H9 (cell line): ENCODE measurements at regions not wholly inside any gene's neighbourhood (a gene's known extent, or its start where the extent isn't known, plus 50 kb on each side); places are given as distances from the start of the nearest gene placed in this dataset.

Experiments
- DNase-seq: peaks from one replicate; pipeline ENCODE4 v3.0.0-alpha.2; 2017
- H2AFZ ChIP-seq: one replicate; pipeline ENCODE4 v1.6.1; 2013; ENCODE audit warnings: mild to moderate bottlenecking, low read length, control low read depth, moderate library complexity
- H2AK5ac ChIP-seq: 2 replicates; pipeline ENCODE4 v1.6.1; 2013; ENCODE audit warnings: low read length, control low read depth, mixed read lengths; ENCODE audit not compliant: insufficient read length
- H2BK120ac ChIP-seq: one replicate; pipeline ENCODE4 v1.6.1; 2013; ENCODE audit warnings: low read depth, mild to moderate bottlenecking, low read length, control low read depth, inconsistent platforms; ENCODE audit not compliant: poor library complexity, severe bottlenecking
- H2BK12ac ChIP-seq: 2 replicates; pipeline ENCODE4 v1.6.1; 2013; ENCODE audit warnings: low read length, control low read depth, mixed read lengths, low read depth; ENCODE audit not compliant: insufficient read length
- H2BK15ac ChIP-seq: 2 replicates; pipeline ENCODE4 v1.6.1; 2013; ENCODE audit warnings: low read depth, low read length, control low read depth
- H2BK20ac ChIP-seq: one replicate; pipeline ENCODE4 v1.6.1; 2013; ENCODE audit warnings: low read depth, mild to moderate bottlenecking, low read length, control low read depth, inconsistent platforms; ENCODE audit not compliant: poor library complexity, severe bottlenecking
- H2BK5ac ChIP-seq: 2 replicates; pipeline ENCODE4 v1.6.1; 2013; ENCODE audit warnings: low read length, control low read depth, mixed read lengths; ENCODE audit not compliant: insufficient read length
- H3K14ac ChIP-seq: 2 replicates; pipeline ENCODE4 v1.6.1; 2013; ENCODE audit warnings: low read length, control low read depth; ENCODE audit not compliant: insufficient read depth
- H3K18ac ChIP-seq: 2 replicates; pipeline ENCODE4 v1.6.1; 2013; ENCODE audit warnings: low read depth, mild to moderate bottlenecking, mixed read lengths, low read length, control low read depth; ENCODE audit not compliant: insufficient read length
- H3K23ac ChIP-seq: 2 replicates; pipeline ENCODE4 v1.6.1; 2013; ENCODE audit warnings: low read length, control low read depth, mixed read lengths, low read depth; ENCODE audit not compliant: insufficient read length
- H3K23me2 ChIP-seq: 2 replicates; pipeline ENCODE4 v1.6.1; 2013; ENCODE audit warnings: low read depth, mild to moderate bottlenecking, mixed read lengths, low read length, control low read depth; ENCODE audit not compliant: insufficient read length, poor library complexity, severe bottlenecking
- H3K27ac ChIP-seq: 2 replicates; pipeline ENCODE4 v1.5.1; 2013; ENCODE audit warnings: low read length, control low read depth, mixed read lengths, low read depth; ENCODE audit not compliant: insufficient read length
- H3K27me3 ChIP-seq: 2 replicates; pipeline ENCODE4 v1.6.1; 2013; ENCODE audit warnings: low read length, control low read depth, inconsistent platforms; ENCODE audit not compliant: insufficient read depth
- H3K4ac ChIP-seq: 2 replicates; pipeline ENCODE4 v1.6.1; 2013; ENCODE audit warnings: low read depth, mild to moderate bottlenecking, control low read depth, inconsistent platforms, low read length, moderate library complexity
- H3K4me1 ChIP-seq: 2 replicates; pipeline ENCODE4 v1.6.1; 2013; ENCODE audit warnings: low read length, control low read depth, inconsistent platforms; ENCODE audit not compliant: insufficient read depth
- H3K4me2 ChIP-seq: 2 replicates; pipeline ENCODE4 v1.6.1; 2013; ENCODE audit warnings: low read length, control low read depth, mixed read lengths; ENCODE audit not compliant: insufficient read length, insufficient read depth
- H3K56ac ChIP-seq: 2 replicates; pipeline ENCODE4 v1.6.1; 2013; ENCODE audit warnings: low read depth, mild to moderate bottlenecking, mixed read lengths, low read length, control low read depth; ENCODE audit not compliant: insufficient read length
- H3K79me1 ChIP-seq: 2 replicates; pipeline ENCODE4 v1.6.1; 2013; ENCODE audit warnings: low read depth, mild to moderate bottlenecking, moderate library complexity, low read length, control low read depth, inconsistent platforms; ENCODE audit not compliant: insufficient read depth, poor library complexity, severe bottlenecking
- H3K79me2 ChIP-seq: 2 replicates; pipeline ENCODE4 v1.6.1; 2013; ENCODE audit warnings: low read length, control low read depth, inconsistent platforms; ENCODE audit not compliant: insufficient read depth
- H3K9ac ChIP-seq: 2 replicates; pipeline ENCODE4 v1.6.1; 2013; ENCODE audit warnings: low read length, control low read depth, mixed read lengths; ENCODE audit not compliant: insufficient read length; ENCODE audit errors: extremely low read depth
- H3K9me3 ChIP-seq: one replicate; pipeline ENCODE4 v1.6.1; 2013; ENCODE audit warnings: low read depth, low read length, inconsistent platforms; ENCODE audit not compliant: control insufficient read depth
- H3T11ph ChIP-seq: one replicate; pipeline ENCODE4 v1.6.1; 2013; ENCODE audit warnings: mild to moderate bottlenecking, low read length, control low read depth, inconsistent platforms
- H4K20me1 ChIP-seq: one replicate; pipeline ENCODE4 v1.6.1; 2013; ENCODE audit not compliant: control insufficient read depth, insufficient read length, insufficient read depth
- H4K5ac ChIP-seq: 2 replicates; pipeline ENCODE4 v1.6.1; 2013; ENCODE audit warnings: low read depth, mild to moderate bottlenecking, mixed read lengths, low read length, control low read depth; ENCODE audit not compliant: insufficient read length
- H4K8ac ChIP-seq: replicated peaks from 2 replicates; pipeline ENCODE4 v1.6.1; 2013; ENCODE audit warnings: low read length, control low read depth, mixed read lengths, low read depth; ENCODE audit not compliant: insufficient read length
- H4K91ac ChIP-seq: 2 replicates; pipeline ENCODE4 v1.6.1; 2013; ENCODE audit warnings: low read depth, mild to moderate bottlenecking, moderate library complexity, mixed read lengths, low read length, control low read depth; ENCODE audit not compliant: insufficient read length
- H3K27ac Mint-ChIP-seq, 3 experiments: 2 replicates in 2 of 3; 3 replicates in 1 of 3; pipeline ENCODE4 v1.8.0; 2020 to 2021; ENCODE audit warnings: mixed read lengths in 3 of 3, mild to moderate bottlenecking in 1 of 3, moderate library complexity in 1 of 3
- H3K27me3 Mint-ChIP-seq: 2 replicates; pipeline ENCODE4 v1.8.0; 2021; ENCODE audit warnings: low read depth, mild to moderate bottlenecking, moderate library complexity, mixed read lengths
- H3K36me3 Mint-ChIP-seq, 3 experiments: 2 replicates in 2 of 3; 3 replicates in 1 of 3; pipeline ENCODE4 v1.8.0; 2020 to 2021; ENCODE audit warnings: low read depth in 3 of 3, mixed read lengths in 3 of 3; ENCODE audit not compliant: insufficient read depth in 1 of 3
- H3K4me1 Mint-ChIP-seq, 2 experiments: 2 replicates each; pipeline ENCODE4 v1.8.0; 2020; ENCODE audit warnings: mixed read lengths in 2 of 2
- H3K4me3 Mint-ChIP-seq, 2 experiments: 2 replicates in 1 of 2; 3 replicates in 1 of 2; pipeline ENCODE4 v1.8.0; 2020 to 2021; ENCODE audit warnings: mild to moderate bottlenecking in 2 of 2, mixed read lengths in 2 of 2, moderate library complexity in 1 of 2
- H3K9me3 Mint-ChIP-seq, 2 experiments: 2 replicates in 1 of 2; 3 replicates in 1 of 2; pipeline ENCODE4 v1.8.0; 2020; ENCODE audit warnings: mild to moderate bottlenecking in 2 of 2, mixed read lengths in 2 of 2, moderate library complexity in 1 of 2
- WGBS: extraction: QIAGEN DNeasy Blood & Tissue Kit; methylation state at CpG from one replicate; pipeline ENCODE4 v1.1.7; 2013; ENCODE audit warnings: missing lambda C conversion rate, low lambda C conversion rate, mixed read lengths; ENCODE audit not compliant: insufficient read length; ENCODE audit errors: extremely low coverage; 5-methylcytosine and 5-hydroxymethylcytosine counted together
- TF ChIP-seq, protein P1 (sequence below): fragments of 200-600 bp; sonication (generic); conservative IDR thresholded peaks from 3 replicates; pipeline ENCODE4 v1.8.0; 2021; ENCODE audit warnings: antibody characterized with exemption, mild to moderate bottlenecking

DNA sequence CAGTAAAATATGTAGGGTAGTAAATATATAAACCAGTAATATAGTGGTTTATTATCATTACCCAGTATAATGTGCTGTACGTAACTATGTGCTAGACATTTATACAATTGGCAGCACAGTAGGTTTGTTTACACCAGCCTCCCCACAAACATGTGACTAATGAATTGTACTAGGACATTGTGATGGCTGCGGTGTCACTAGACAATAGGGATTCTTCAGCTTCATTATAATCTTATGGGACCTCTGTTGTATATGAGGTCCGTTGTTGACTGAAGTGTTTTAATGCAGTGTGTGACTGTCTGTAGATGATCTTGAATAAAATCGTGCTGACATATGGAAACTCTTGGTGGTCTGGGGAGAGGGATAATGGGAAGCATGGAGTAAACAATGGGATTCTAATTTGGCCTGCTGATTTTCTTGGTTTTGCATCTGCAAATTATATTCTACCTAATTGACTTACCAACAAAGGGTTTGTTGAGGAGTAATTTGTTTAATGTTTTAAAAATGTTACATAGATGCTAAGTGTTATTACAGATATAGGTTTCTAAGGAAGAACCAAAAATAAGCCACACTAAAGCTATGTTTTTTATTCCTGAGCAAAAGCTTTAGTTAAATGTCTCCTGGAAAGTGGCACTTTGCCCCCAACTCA lies 496.5 kb upstream of the TBL1XR1 start:
- Mint-ChIP-seq H3K27me3 (no peaks in the 10 kb centered on the region), H3K9me3 (no peaks in the 10 kb centered on the region), H3K4me1 (peaks cover 11 to 17% of the 10 kb centered on the region in 2 experiments), H3K4me3 (no peak overlapping the region), H3K27ac (no peak overlapping the region; a peak in 1 of 7 replicates), H3K36me3 (no peaks in the 10 kb centered on the region)
- Histone ChIP-seq H3K79me2 (no peaks in the 10 kb centered on the region), H4K5ac (no peak overlapping the region), H2BK120ac (no peak overlapping the region), H4K20me1 (no peaks in the 10 kb centered on the region), H3K79me1 (no peaks in the 10 kb centered on the region), H3K4ac (no peak overlapping the region), H2AK5ac (no peak overlapping the region), H3T11ph (no peak overlapping the region), H2BK20ac (no peak overlapping the region), H3K9ac (no peak overlapping the region), H4K8ac (no peak overlapping the region), H3K27me3 (no peaks in the 10 kb centered on the region), H2BK5ac (no peak overlapping the region), H3K4me2 (no peak overlapping the region), H2BK12ac (no peak overlapping the region), H2AFZ (no peak overlapping the region), H3K9me3 (no peaks in the 10 kb centered on the region), H3K4me1 (no peaks in the 10 kb centered on the region; the same call in 1 of the 2 replicates), H3K14ac (no peak overlapping the region), H3K18ac (no peak overlapping the region), H2BK15ac (no peak overlapping the region), H3K23ac (no peak overlapping the region), H3K56ac (no peak overlapping the region), H4K91ac (no peak overlapping the region), H3K27ac (no peak overlapping the region), H3K23me2 (no peaks in the 10 kb centered on the region)
- TF ChIP-seq, protein P1, sequence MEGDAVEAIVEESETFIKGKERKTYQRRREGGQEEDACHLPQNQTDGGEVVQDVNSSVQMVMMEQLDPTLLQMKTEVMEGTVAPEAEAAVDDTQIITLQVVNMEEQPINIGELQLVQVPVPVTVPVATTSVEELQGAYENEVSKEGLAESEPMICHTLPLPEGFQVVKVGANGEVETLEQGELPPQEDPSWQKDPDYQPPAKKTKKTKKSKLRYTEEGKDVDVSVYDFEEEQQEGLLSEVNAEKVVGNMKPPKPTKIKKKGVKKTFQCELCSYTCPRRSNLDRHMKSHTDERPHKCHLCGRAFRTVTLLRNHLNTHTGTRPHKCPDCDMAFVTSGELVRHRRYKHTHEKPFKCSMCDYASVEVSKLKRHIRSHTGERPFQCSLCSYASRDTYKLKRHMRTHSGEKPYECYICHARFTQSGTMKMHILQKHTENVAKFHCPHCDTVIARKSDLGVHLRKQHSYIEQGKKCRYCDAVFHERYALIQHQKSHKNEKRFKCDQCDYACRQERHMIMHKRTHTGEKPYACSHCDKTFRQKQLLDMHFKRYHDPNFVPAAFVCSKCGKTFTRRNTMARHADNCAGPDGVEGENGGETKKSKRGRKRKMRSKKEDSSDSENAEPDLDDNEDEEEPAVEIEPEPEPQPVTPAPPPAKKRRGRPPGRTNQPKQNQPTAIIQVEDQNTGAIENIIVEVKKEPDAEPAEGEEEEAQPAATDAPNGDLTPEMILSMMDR = no peak
- no peak for DNase-seq
- no CpG with 5 or more reads among the region's 4 CpGs for WGBS
